ENCODE measurements at regions not wholly inside any gene's neighbourhood (a gene's known extent, or its start where the extent isn't known, plus 50 kb on each side); places are given as distances from the start of the nearest gene placed in this dataset.

DNA sequence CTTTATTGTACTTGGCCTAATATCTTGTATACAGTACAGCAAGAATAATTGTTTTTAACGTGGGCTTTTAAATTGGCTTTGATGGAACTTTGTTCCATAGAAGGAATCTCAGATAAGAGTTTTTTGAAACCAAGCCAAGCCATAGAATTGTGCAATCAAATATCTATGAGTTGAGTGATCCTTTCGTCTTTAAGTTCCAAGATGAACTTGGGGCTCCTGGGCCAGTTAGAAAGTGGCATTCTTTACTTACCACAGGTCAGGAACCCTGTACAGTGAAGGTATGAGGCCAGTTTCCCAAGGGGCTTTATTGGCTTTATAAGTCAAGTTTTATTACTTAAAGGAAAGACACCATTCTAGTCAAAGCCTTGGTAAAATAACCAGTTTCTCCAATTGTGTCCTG, 2104.2 kb downstream of the PCDH7 start:
- BruUV-seq (replicated peaks): no TSS peak
- peaks cover 36% of the 10 kb centered on the region for H3K9me3 Mint-ChIP-seq (ENCODE audit: unreplicated experiment)
- no peaks in the 10 kb centered on the region for H3K36me3 ChIP-seq (ENCODE audit: control insufficient read depth, insufficient read depth, low read length)

DNA sequence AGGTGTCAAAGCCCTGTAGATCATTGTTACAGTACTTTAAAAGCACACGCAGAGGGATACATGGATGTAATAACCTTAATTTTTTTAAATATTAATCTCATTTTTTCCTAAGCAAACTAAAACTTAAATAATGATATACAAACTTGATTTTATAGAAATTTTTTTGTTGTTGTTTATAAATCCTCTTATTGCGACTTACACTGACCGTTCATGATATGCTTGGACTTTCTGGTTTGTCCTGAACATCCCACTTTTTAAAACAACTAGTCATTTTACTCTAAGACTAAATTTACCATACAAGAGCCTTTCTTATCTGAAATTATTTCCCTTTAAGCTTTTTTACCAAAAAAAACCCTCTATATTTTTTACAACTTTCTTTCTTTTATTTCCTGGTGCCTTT, 2106.0 kb downstream of the PCDH7 start:
- peak in 1 of 2 experiments; percentile 12 for DNase-seq
- POLR2A ChIA-PET: no interaction called here
- Histone ChIP-seq H3K9me3 (peaks cover 22% of the 10 kb centered on the region), H3K27me3 (replicated peaks; ENCODE audit: control insufficient read depth, insufficient read depth, low read length) (no peaks in the 10 kb centered on the region), H3K4me3 (ENCODE audit: low read depth, low read length) (no peak overlapping the region), H3K4me1 (no peaks in the 10 kb centered on the region; the same call in 1 of the 2 replicates), H3K36me3 (ENCODE audit: control insufficient read depth, insufficient read depth, low read length) (no peaks in the 10 kb centered on the region)
- CTCF ChIA-PET: no interaction called here
- H3K27me3 Mint-ChIP-seq (ENCODE audit: insufficient read depth, unreplicated experiment): no peaks in the 10 kb centered on the region
- no peak for TF ChIP-seq CTCF (IDR thresholded peaks at IDR 0.05; ENCODE audit: insufficient read depth in 1 of 2, low read depth in 1 of 2, low read length in 1 of 2, severe bottlenecking in 1 of 2, unreplicated experiment in 1 of 2)
- H3K9me3 Mint-ChIP-seq (ENCODE audit: unreplicated experiment): peaks cover 32% of the 10 kb centered on the region
- no peak overlapping the region for H3K27ac Mint-ChIP-seq (ENCODE audit: unreplicated experiment)
- no peak overlapping the region for H3K4me3 Mint-ChIP-seq (ENCODE audit: unreplicated experiment)
- no peaks in the 10 kb centered on the region for H3K4me1 Mint-ChIP-seq (ENCODE audit: low read depth, unreplicated experiment)
- no TSS peak for BruUV-seq (replicated peaks)
- H3K36me3 Mint-ChIP-seq (ENCODE audit: insufficient read depth, unreplicated experiment): no peaks in the 10 kb centered on the region
- intact Hi-C loops (cut with micrococcal nuclease; ENCODE audit: unreplicated experiment): no loop called here

More for the DNA sequence above, 2104.2 kb downstream of the PCDH7 start:
- Mint-ChIP-seq H3K4me1 (ENCODE audit: low read depth, unreplicated experiment) (no peaks in the 10 kb centered on the region), H3K27ac (ENCODE audit: unreplicated experiment) (no peak overlapping the region), H3K4me3 (ENCODE audit: unreplicated experiment) (no peak overlapping the region), H3K27me3 (ENCODE audit: insufficient read depth, unreplicated experiment) (no peaks in the 10 kb centered on the region), H3K36me3 (ENCODE audit: insufficient read depth, unreplicated experiment) (no peaks in the 10 kb centered on the region)
- H3K9me3 ChIP-seq: peaks cover 22% of the 10 kb centered on the region
- DNase-seq: no peak
- CTCF ChIA-PET: no interaction called here
- no peak overlapping the region for H3K4me3 ChIP-seq (ENCODE audit: low read depth, low read length)
- H3K27me3 ChIP-seq (replicated peaks; ENCODE audit: control insufficient read depth, insufficient read depth, low read length): no peaks in the 10 kb centered on the region
- H3K4me1 ChIP-seq: no peaks in the 10 kb centered on the region; the same call in 1 of the 2 replicates
- POLR2A ChIA-PET: no interaction called here
- no peak for TF ChIP-seq CTCF (IDR thresholded peaks at IDR 0.05; ENCODE audit: insufficient read depth in 1 of 2, low read depth in 1 of 2, low read length in 1 of 2, severe bottlenecking in 1 of 2, unreplicated experiment in 1 of 2)
- intact Hi-C loops (cut with micrococcal nuclease; ENCODE audit: unreplicated experiment): no loop called here

GRCh38 chr4:32830160-32830559, 2110.0 kb downstream of the PCDH7 start:
- Mint-ChIP-seq H3K4me3 (ENCODE audit: unreplicated experiment) (no peak overlapping the region), H3K27ac (ENCODE audit: unreplicated experiment) (no peak overlapping the region), H3K36me3 (ENCODE audit: insufficient read depth, unreplicated experiment) (no peaks in the 10 kb centered on the region), H3K4me1 (ENCODE audit: low read depth, unreplicated experiment) (no peaks in the 10 kb centered on the region), H3K27me3 (ENCODE audit: insufficient read depth, unreplicated experiment) (no peaks in the 10 kb centered on the region), H3K9me3 (ENCODE audit: unreplicated experiment) (peaks cover 23% of the 10 kb centered on the region)
- Histone ChIP-seq H3K4me1 (no peaks in the 10 kb centered on the region; the same call in 1 of the 2 replicates), H3K4me3 (ENCODE audit: low read depth, low read length) (no peak overlapping the region), H3K27me3 (replicated peaks; ENCODE audit: control insufficient read depth, insufficient read depth, low read length) (no peaks in the 10 kb centered on the region), H3K9me3 (peaks cover 22% of the 10 kb centered on the region), H3K36me3 (ENCODE audit: control insufficient read depth, insufficient read depth, low read length) (no peaks in the 10 kb centered on the region)
- no TSS peak for BruUV-seq (replicated peaks)
- ChIA-PET CTCF (no interaction called here), POLR2A (no interaction called here)
- no peak for TF ChIP-seq CTCF (IDR thresholded peaks at IDR 0.05; ENCODE audit: insufficient read depth in 1 of 2, low read depth in 1 of 2, low read length in 1 of 2, severe bottlenecking in 1 of 2, unreplicated experiment in 1 of 2)
- DNase-seq: no peak
- intact Hi-C loops (cut with micrococcal nuclease; ENCODE audit: unreplicated experiment): no loop called here

Measured in Caco-2 (cell line).